ENCODE measurements at regions not wholly inside any gene's neighbourhood (a gene's known extent, or its start where the extent isn't known, plus 50 kb on each side); places are given as distances from the start of the nearest gene placed in this dataset.

DNA sequence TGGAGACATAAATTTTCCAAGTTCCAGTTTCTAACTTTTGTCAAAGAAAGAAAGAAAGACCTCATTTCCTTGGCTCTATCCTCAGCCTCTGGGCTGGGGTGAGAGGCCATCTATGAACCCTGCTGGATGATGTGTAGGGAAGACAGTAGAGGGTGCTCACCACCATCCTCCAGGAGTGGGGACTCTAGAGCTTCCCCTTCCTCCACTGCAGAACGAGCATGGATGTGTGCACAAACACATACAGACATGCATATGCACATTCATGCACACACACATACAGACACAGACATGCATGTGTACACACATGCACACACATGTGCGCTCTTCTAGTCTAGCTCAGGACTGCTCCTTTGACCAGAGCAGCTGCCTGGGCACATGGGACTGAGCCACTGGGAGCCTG lies 565.8 kb downstream of the BUD13 start:
- Histone ChIP-seq H4K20me1 (ENCODE audit: insufficient read depth, low read length) (no peaks in the 10 kb centered on the region), H3K9ac (ENCODE audit: low read length) (no peak overlapping the region), H3K36me3 (ENCODE audit: insufficient read depth, low read length) (no peaks in the 10 kb centered on the region), H3K4me3 (ENCODE audit: low read depth, low read length, poor library complexity, severe bottlenecking) (no peak overlapping the region), H3K79me2 (ENCODE audit: insufficient read depth, low read length) (no peaks in the 10 kb centered on the region), H3K4me2 (ENCODE audit: low read length) (no peak overlapping the region), H2AFZ (ENCODE audit: low read length) (no peak overlapping the region), H3F3A (ENCODE audit: insufficient read depth, low read length) (no peaks in the 10 kb centered on the region), H3K9me3 (ENCODE audit: low read length) (no peaks in the 10 kb centered on the region), H3K4me1 (ENCODE audit: insufficient read depth, low read length, severe bottlenecking) (no peaks in the 10 kb centered on the region), H3K9me2 (ENCODE audit: low read depth, low read length) (no peaks in the 10 kb centered on the region), H3K27me3 (ENCODE audit: insufficient read depth, low read length) (no peaks in the 10 kb centered on the region), H3K27ac (ENCODE audit: low read depth, low read length, poor library complexity, severe bottlenecking) (no peak overlapping the region)
- TF ChIP-seq, protein P1, sequence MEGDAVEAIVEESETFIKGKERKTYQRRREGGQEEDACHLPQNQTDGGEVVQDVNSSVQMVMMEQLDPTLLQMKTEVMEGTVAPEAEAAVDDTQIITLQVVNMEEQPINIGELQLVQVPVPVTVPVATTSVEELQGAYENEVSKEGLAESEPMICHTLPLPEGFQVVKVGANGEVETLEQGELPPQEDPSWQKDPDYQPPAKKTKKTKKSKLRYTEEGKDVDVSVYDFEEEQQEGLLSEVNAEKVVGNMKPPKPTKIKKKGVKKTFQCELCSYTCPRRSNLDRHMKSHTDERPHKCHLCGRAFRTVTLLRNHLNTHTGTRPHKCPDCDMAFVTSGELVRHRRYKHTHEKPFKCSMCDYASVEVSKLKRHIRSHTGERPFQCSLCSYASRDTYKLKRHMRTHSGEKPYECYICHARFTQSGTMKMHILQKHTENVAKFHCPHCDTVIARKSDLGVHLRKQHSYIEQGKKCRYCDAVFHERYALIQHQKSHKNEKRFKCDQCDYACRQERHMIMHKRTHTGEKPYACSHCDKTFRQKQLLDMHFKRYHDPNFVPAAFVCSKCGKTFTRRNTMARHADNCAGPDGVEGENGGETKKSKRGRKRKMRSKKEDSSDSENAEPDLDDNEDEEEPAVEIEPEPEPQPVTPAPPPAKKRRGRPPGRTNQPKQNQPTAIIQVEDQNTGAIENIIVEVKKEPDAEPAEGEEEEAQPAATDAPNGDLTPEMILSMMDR (IDR thresholded peaks at IDR 0.05; ENCODE audit: low read length) = no peak
- TF ChIP-seq EZH2 (IDR thresholded peaks at IDR 0.05; ENCODE audit: borderline replicate concordance, low read length) = no peak

DNA sequence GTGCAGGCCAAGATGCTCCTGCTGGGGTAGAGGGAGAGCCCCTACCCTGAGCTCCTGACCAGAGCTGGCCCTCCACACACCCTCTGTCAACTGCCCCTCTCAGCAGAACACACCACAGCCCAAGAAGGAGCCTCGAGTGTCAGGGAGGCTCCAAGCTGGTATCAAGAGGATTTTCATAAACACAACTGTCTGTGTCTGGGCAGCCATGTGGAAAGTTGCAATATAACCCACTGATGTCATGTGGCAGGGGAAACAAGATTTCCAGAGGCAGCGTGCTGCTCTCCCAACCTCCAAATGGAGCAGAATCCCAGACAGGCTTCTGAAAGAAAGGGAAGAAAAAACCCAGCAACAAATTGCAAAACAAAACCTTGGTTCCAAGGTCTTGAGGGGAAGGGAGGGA lies 569.9 kb downstream of the BUD13 start:
- no peaks in the 10 kb centered on the region for H3K27me3 ChIP-seq (ENCODE audit: insufficient read depth, low read length)
- H3K4me3 ChIP-seq (ENCODE audit: low read depth, low read length, poor library complexity, severe bottlenecking) = no peak overlapping the region
- no peaks in the 10 kb centered on the region for H3K79me2 ChIP-seq (ENCODE audit: insufficient read depth, low read length)
- no peak overlapping the region for H3K9ac ChIP-seq (ENCODE audit: low read length)
- H3F3A ChIP-seq (ENCODE audit: insufficient read depth, low read length) = no peaks in the 10 kb centered on the region
- no peaks in the 10 kb centered on the region for H3K4me1 ChIP-seq (ENCODE audit: insufficient read depth, low read length, severe bottlenecking)
- H3K4me2 ChIP-seq (ENCODE audit: low read length) = no peak overlapping the region
- no peaks in the 10 kb centered on the region for H3K9me3 ChIP-seq (ENCODE audit: low read length)
- H3K36me3 ChIP-seq (ENCODE audit: insufficient read depth, low read length) = no peaks in the 10 kb centered on the region
- H3K27ac ChIP-seq (ENCODE audit: low read depth, low read length, poor library complexity, severe bottlenecking) = no peak overlapping the region
- H4K20me1 ChIP-seq (ENCODE audit: insufficient read depth, low read length) = no peaks in the 10 kb centered on the region
- no peak overlapping the region for H2AFZ ChIP-seq (ENCODE audit: low read length)
- H3K9me2 ChIP-seq (ENCODE audit: low read depth, low read length) = no peaks in the 10 kb centered on the region
- TF ChIP-seq, protein P1 (IDR thresholded peaks at IDR 0.05; ENCODE audit: low read length) = no peak
- TF ChIP-seq EZH2 (IDR thresholded peaks at IDR 0.05; ENCODE audit: borderline replicate concordance, low read length) = no peak

DNA sequence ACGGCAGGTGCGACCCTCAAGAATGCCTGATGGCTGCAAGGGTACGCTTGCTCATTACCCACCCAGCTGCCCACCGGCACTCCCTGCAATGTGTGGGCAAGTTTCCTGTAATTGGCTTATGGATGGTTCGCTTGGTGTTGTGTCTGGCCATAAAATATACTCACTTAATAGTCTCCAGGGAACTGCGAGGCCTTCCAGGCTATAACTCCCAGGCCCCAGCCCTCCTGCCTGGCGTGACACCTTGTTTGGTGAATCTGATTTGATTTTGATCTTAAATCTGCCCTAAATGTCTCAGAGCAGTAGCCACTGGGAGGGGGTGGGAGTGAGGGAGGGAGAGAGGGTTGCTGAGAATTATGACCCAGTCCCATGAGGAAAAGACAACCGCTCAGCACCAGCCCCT lies 572.2 kb downstream of the BUD13 start:
- Histone ChIP-seq H3K4me2 (ENCODE audit: low read length) (no peak overlapping the region), H3F3A (ENCODE audit: insufficient read depth, low read length) (no peaks in the 10 kb centered on the region), H3K9me2 (ENCODE audit: low read depth, low read length) (no peaks in the 10 kb centered on the region)

More for the DNA sequence above, 572.2 kb downstream of the BUD13 start:
- no peak overlapping the region for H3K4me3 ChIP-seq (ENCODE audit: low read depth, low read length, poor library complexity, severe bottlenecking)
- no peaks in the 10 kb centered on the region for H3K4me1 ChIP-seq (ENCODE audit: insufficient read depth, low read length, severe bottlenecking)
- H4K20me1 ChIP-seq (ENCODE audit: insufficient read depth, low read length) = no peaks in the 10 kb centered on the region
- no peaks in the 10 kb centered on the region for H3K9me3 ChIP-seq (ENCODE audit: low read length)
- H3K79me2 ChIP-seq (ENCODE audit: insufficient read depth, low read length) = no peaks in the 10 kb centered on the region
- TF ChIP-seq, protein P1 (IDR thresholded peaks at IDR 0.05; ENCODE audit: low read length) = no peak
- no peak for TF ChIP-seq EZH2 (IDR thresholded peaks at IDR 0.05; ENCODE audit: borderline replicate concordance, low read length)
- no peak overlapping the region for H3K9ac ChIP-seq (ENCODE audit: low read length)
- no peak overlapping the region for H3K27ac ChIP-seq (ENCODE audit: low read depth, low read length, poor library complexity, severe bottlenecking)
- no peak overlapping the region for H2AFZ ChIP-seq (ENCODE audit: low read length)
- H3K27me3 ChIP-seq (ENCODE audit: insufficient read depth, low read length) = no peaks in the 10 kb centered on the region
- H3K36me3 ChIP-seq (ENCODE audit: insufficient read depth, low read length) = no peaks in the 10 kb centered on the region

All from OCI-LY1 (cell line).